Sigmoid colon (tissue), 4 donors: ENCODE measurements at regions not wholly inside any gene's neighbourhood (a gene's known extent, or its start where the extent isn't known, plus 50 kb on each side); places are given as distances from the start of the nearest gene placed in this dataset.

ENCODE experiments used
- EP300 ChIP-seq, 4 donors: sonication (generic); formaldehyde crosslinking; IDR thresholded peaks; one replicate each; pipeline ENCODE4 v1.6.1; 2017; ENCODE audit warnings: antibody characterized with exemption in 4 of 4
- POLR2A ChIP-seq, 2 donors: fragments of 450-650 bp; IDR thresholded peaks; one replicate each; pipeline ENCODE4 v1.6.1; 2016; ENCODE audit warnings: antibody characterized with exemption in 2 of 2, mild to moderate bottlenecking in 2 of 2, moderate library complexity in 2 of 2
- TF ChIP-seq, protein P1 (sequence below), 4 experiments: fragments of 450-650 bp in 3 of 4; fragments of 200-600 bp in 1 of 4; IDR thresholded peaks; one replicate each; pipeline ENCODE4 v1.5.1; 2016 to 2019; ENCODE audit warnings: antibody characterized with exemption in 4 of 4, mild to moderate bottlenecking in 3 of 4, moderate library complexity in 2 of 4

DNA sequence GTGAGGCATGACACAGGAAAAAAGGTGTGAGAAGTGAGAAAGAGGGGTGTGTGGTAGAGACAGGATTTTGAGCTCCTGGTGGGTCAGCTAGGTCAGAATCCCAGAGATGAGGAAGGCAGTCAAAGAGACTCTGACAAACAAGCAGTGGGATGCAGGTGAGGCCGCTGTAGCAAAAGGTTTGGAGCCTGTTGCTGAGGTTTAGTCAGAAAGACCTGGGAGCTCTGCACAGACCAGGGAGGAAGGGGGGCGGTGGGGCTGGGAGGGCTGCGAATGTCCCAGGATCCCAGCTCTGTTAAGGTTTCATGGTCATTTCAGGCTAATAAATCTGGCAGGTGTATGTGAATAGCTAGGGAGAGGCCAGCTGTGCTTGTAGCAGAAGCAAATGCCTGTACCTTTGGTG is 373.9 kb upstream of the SYNCRIP start:
- TF ChIP-seq POLR2A (IDR thresholded peaks at IDR 0.05) (no peak), EP300 (IDR thresholded peaks at IDR 0.05) (no peak)
- TF ChIP-seq, protein P1, sequence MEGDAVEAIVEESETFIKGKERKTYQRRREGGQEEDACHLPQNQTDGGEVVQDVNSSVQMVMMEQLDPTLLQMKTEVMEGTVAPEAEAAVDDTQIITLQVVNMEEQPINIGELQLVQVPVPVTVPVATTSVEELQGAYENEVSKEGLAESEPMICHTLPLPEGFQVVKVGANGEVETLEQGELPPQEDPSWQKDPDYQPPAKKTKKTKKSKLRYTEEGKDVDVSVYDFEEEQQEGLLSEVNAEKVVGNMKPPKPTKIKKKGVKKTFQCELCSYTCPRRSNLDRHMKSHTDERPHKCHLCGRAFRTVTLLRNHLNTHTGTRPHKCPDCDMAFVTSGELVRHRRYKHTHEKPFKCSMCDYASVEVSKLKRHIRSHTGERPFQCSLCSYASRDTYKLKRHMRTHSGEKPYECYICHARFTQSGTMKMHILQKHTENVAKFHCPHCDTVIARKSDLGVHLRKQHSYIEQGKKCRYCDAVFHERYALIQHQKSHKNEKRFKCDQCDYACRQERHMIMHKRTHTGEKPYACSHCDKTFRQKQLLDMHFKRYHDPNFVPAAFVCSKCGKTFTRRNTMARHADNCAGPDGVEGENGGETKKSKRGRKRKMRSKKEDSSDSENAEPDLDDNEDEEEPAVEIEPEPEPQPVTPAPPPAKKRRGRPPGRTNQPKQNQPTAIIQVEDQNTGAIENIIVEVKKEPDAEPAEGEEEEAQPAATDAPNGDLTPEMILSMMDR (IDR thresholded peaks at IDR 0.05) = no peak
